Loucy (cell line): ENCODE measurements at regions not wholly inside any gene's neighbourhood (a gene's known extent, or its start where the extent isn't known, plus 50 kb on each side); places are given as distances from the start of the nearest gene placed in this dataset.

Experiments
- H2AFZ ChIP-seq: fragments of 200-600 bp; sonication (generic); 2 replicates; pipeline ENCODE4 v1.6.0; 2016; ENCODE audit warnings: antibody characterized with exemption, mild to moderate bottlenecking, low read length, moderate library complexity
- H3F3A ChIP-seq: fragments of 200-600 bp; 2 replicates; pipeline ENCODE4 v1.6.0; 2016; ENCODE audit warnings: antibody characterized with exemption, low read depth, mild to moderate bottlenecking
- H3K27me3 ChIP-seq: fragments of 200-600 bp; sonication (generic); 2 replicates; pipeline ENCODE4 v1.6.1; 2014; ENCODE audit warnings: low read length, mild to moderate bottlenecking; ENCODE audit not compliant: insufficient read depth, poor library complexity, severe bottlenecking
- H3K36me3 ChIP-seq: fragments of 200-600 bp; sonication (generic); 2 replicates; pipeline ENCODE4 v1.6.1; 2016; ENCODE audit warnings: low read length; ENCODE audit not compliant: insufficient read depth
- H3K4me1 ChIP-seq: fragments of 200-600 bp; sonication (generic); 2 replicates; pipeline ENCODE4 v1.5.1; 2014; ENCODE audit warnings: low read length, mild to moderate bottlenecking; ENCODE audit not compliant: insufficient read depth, poor library complexity, severe bottlenecking
- H3K4me2 ChIP-seq: fragments of 200-600 bp; sonication (generic); 2 replicates; pipeline ENCODE4 v1.6.0; 2014; ENCODE audit warnings: antibody characterized with exemption, low read length, low read depth, mild to moderate bottlenecking; ENCODE audit not compliant: poor library complexity, severe bottlenecking
- H3K4me3 ChIP-seq: fragments of 200-600 bp; sonication (generic); 2 replicates; pipeline ENCODE4 v1.5.1; 2014; ENCODE audit warnings: low read length, mild to moderate bottlenecking, mixed read lengths; ENCODE audit not compliant: poor library complexity, severe bottlenecking
- H3K79me2 ChIP-seq: fragments of 200-600 bp; sonication (generic); 2 replicates; pipeline ENCODE4 v1.6.1; 2014; ENCODE audit warnings: low read length; ENCODE audit not compliant: insufficient read depth
- H3K9ac ChIP-seq: fragments of 200-600 bp; sonication (generic); 2 replicates; pipeline ENCODE4 v1.6.0; 2014; ENCODE audit warnings: mild to moderate bottlenecking, low read depth, low read length, moderate library complexity; ENCODE audit not compliant: poor library complexity, severe bottlenecking
- H3K9me2 ChIP-seq: fragments of 200-600 bp; sonication (generic); replicated peaks from 2 replicates; pipeline ENCODE4 v1.6.1; 2016; ENCODE audit warnings: low read depth, low read length, mixed read lengths
- H3K9me3 ChIP-seq: fragments of 200-600 bp; sonication (generic); 2 replicates; pipeline ENCODE4 v1.6.1; 2014; ENCODE audit warnings: mild to moderate bottlenecking, antibody characterized with exemption, low read length, low read depth; ENCODE audit not compliant: insufficient read depth
- H4K20me1 ChIP-seq: fragments of 200-600 bp; sonication (generic); 2 replicates; pipeline ENCODE4 v1.6.0; 2014; ENCODE audit warnings: antibody characterized with exemption, low read length, mild to moderate bottlenecking; ENCODE audit not compliant: insufficient read depth, poor library complexity, severe bottlenecking
- CTCF ChIP-seq: fragments of 200-600 bp; sonication (generic); conservative IDR thresholded peaks from 2 replicates; pipeline ENCODE4 v1.5.1; 2014; ENCODE audit warnings: mild to moderate bottlenecking, antibody characterized with exemption, low read length
- EZH2phosphoT487 ChIP-seq: fragments of 200-600 bp; IDR thresholded peaks from 2 replicates; pipeline ENCODE4 v1.6.1; 2018; ENCODE audit warnings: antibody characterized with exemption, mild to moderate bottlenecking, moderate library complexity, borderline replicate concordance

- Histone ChIP-seq H3K4me2 (no peak overlapping the region), H3K4me3 (no peak overlapping the region), H3F3A (no peaks in the 10 kb centered on the region), H2AFZ (no peak overlapping the region), H3K9me2 (no peaks in the 10 kb centered on the region), H3K27me3 (no peaks in the 10 kb centered on the region), H3K9ac (no peak overlapping the region), H3K36me3 (no peaks in the 10 kb centered on the region), H3K79me2 (no peaks in the 10 kb centered on the region), H3K4me1 (no peaks in the 10 kb centered on the region), H3K9me3 (no peaks in the 10 kb centered on the region), H4K20me1 (no peaks in the 10 kb centered on the region)
- TF ChIP-seq CTCF (peak; percentile 20; the same call in 1 of the 2 replicates), EZH2phosphoT487 (no peak)
These were observed 299.1 kb upstream of the SLC14A2 start for GRCh38 chr18:45316127-45316526.

GRCh38 chr18:45317948-45318640 lies 297.2 kb upstream of the SLC14A2 start:
- Histone ChIP-seq H3K79me2 (no peaks in the 10 kb centered on the region), H3K36me3 (no peaks in the 10 kb centered on the region), H3K9me3 (no peaks in the 10 kb centered on the region), H3K4me2 (no peak overlapping the region), H3K4me3 (no peak overlapping the region), H4K20me1 (no peaks in the 10 kb centered on the region), H3K9ac (no peak overlapping the region), H3F3A (no peaks in the 10 kb centered on the region), H3K4me1 (no peaks in the 10 kb centered on the region), H3K9me2 (no peaks in the 10 kb centered on the region), H2AFZ (no peak overlapping the region), H3K27me3 (no peaks in the 10 kb centered on the region)
- TF ChIP-seq EZH2phosphoT487: no peak
- no peak for TF ChIP-seq CTCF

- Histone ChIP-seq H3K4me2 (no peak overlapping the region), H3K9ac (no peak overlapping the region), H4K20me1 (no peaks in the 10 kb centered on the region), H3K79me2 (no peaks in the 10 kb centered on the region), H3K36me3 (no peaks in the 10 kb centered on the region), H3K9me2 (no peaks in the 10 kb centered on the region), H3K4me1 (no peaks in the 10 kb centered on the region), H2AFZ (no peak overlapping the region), H3K4me3 (no peak overlapping the region), H3K9me3 (no peaks in the 10 kb centered on the region), H3K27me3 (no peaks in the 10 kb centered on the region), H3F3A (no peaks in the 10 kb centered on the region)
- TF ChIP-seq CTCF: no peak
- no peak for TF ChIP-seq EZH2phosphoT487
These were observed 294.6 kb upstream of the SLC14A2 start for GRCh38 chr18:45320724-45321123.
